HPDE6-E6E7 (cell line): ENCODE measurements at regions not wholly inside any gene's neighbourhood (a gene's known extent, or its start where the extent isn't known, plus 50 kb on each side); places are given as distances from the start of the nearest gene placed in this dataset.

Source experiments
- DNase-seq: peaks from one replicate; pipeline ENCODE4 v3.0.0; 2011; ENCODE audit warnings: missing footprints; ENCODE audit errors: extremely low spot score

DNA sequence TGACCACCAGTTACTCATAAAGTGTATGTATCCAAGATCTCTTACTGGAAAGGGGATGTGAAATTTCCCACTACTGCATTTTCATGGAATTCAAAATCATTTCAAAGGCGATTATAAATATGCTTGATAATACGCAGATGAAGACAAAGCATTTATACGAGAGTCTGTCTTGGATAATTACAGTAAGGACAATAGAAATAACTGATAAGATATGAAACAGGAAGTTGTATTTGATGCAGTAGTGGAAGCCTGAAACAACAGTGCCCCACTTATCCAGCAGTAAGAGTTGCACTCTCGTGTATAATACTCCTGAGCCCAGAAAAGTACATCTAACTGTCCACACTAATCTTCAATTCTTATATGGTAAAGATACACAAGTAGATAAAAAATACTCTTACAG lies 188.7 kb upstream of the POU5F2 start:
- DNase-seq, result no peak

- no peak for DNase-seq
Measured at GRCh38 chr5:93929131-93929530, 187.7 kb upstream of the POU5F2 start.

- no peak for DNase-seq
Measured at GRCh38 chr5:93926831-93927620, 185.6 kb upstream of the POU5F2 start.

DNA sequence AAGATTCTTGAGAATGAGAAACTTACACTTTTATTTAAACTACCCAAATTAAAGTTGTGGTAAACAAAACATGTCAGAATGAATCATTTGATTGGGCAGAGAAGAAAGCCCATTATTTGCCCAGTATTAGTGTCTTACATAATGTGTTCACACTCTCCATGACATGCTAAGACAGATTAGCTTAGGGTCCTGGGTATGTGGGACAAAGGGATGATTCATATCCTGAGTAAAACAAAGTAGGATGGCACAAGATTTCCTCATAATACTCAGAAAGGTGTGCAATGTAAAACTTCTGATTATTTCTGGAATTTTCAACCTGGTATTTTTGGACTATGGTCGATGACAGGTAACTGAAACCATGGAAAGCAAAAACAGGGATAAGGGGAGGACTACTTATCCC lies 183.9 kb upstream of the POU5F2 start:
- peak; percentile 60 for DNase-seq

DNA sequence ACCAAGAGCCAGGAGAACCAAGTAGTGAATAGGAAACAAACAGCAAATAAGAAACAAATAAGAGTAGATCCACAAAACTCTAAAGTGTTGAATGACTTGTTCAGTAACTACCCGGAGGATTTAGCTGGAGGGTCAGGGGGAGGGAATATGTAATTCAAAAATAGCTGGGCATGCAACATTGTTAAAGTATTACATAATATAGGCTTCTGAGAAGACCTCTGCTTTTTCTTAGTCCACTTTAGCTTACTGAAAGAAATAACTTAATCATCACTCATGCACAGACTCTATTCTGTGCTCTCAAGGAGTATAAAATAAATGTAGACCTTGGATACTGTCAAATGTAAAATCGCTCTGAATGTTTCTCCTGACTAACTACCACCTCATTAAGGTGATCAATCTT lies 183.2 kb upstream of the POU5F2 start:
- DNase-seq, result peak; percentile 7

GRCh38 chr5:93922551-93922950 lies 181.2 kb upstream of the POU5F2 start:
- DNase-seq, result no peak

DNA sequence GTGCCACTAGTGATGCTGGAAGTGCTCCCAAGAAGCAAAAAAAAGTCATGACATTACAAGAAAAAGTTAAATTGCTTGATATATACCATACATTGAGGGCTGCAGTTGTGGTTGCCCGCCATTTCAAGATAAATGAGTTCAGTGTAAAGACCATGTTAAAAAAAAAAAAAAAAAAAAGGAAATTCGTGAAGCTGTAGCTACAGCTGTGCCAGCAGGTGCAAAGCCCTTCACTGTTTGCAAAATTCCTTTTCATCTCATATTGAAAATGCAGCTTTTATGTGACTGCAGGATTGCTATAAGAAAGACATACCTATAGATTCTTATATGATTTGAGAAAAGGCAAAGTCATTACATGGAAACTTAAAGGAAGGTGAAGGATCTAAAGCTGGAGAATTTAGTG lies 179.6 kb upstream of the POU5F2 start:
- DNase-seq, result no peak

DNA sequence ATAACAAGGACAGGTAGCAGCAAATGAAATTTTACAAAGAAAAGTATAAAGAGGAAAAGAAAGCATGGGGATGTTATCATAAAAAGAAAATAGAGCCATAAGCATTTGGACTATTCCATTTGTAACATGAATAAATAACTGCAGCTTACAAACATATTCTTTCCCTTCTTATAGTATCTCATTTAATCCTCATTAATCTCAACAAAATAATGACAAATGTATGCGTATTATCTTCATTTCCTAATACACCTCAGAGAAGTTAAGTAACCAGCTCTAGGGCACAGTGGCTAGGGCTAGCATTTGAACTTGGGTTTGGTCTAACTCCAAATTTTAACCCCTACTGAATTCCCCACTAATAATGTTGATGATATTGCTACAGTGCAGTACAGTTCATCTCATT lies 175.5 kb upstream of the POU5F2 start:
- no peak for DNase-seq

DNA sequence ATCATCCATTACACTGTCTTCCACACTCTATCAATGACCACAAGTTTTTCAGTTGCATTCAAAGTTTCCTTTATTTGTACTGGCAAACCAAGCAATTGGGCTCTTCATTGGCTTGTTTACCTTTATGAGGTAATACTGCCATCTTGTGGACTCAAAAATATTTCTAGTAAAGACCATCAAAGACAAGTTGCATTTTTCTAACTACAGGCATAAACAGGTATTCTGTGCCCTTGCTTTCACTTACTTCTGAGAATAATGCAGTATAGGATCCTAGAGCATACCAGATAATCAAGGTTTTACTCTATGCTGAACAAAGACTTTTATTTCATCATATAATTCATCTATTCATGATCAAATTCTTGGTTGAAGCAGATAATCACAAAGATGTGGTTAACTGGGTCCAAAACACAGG lies 173.7 kb upstream of the POU5F2 start:
- DNase-seq, result no peak

DNA sequence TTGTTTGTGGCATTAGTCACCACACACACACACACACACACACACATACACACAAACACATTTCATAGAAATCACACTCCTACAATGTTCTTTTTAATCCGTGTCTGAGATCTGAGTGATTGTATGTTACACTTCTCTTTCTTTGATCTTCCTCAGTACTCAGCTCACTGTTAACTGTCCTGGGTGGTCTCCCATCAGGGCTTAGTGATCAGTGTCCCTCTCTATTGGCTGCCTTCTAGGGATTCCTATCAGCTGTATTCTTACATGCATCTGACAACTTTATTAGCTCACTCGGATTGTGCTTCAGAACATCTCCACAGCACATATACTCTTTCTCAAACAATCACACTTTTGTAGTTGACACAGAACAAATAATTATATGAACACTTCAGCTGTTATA lies 170.2 kb upstream of the POU5F2 start:
- no peak for DNase-seq

GRCh38 chr5:93909356-93909755 lies 168.0 kb upstream of the POU5F2 start:
- DNase-seq, result no peak

- no peak for DNase-seq
Measured at GRCh38 chr5:93904917-93905316, 163.5 kb upstream of the POU5F2 start.

GRCh38 chr5:93902288-93902687 lies 160.9 kb upstream of the POU5F2 start:
- no peak for DNase-seq

DNA sequence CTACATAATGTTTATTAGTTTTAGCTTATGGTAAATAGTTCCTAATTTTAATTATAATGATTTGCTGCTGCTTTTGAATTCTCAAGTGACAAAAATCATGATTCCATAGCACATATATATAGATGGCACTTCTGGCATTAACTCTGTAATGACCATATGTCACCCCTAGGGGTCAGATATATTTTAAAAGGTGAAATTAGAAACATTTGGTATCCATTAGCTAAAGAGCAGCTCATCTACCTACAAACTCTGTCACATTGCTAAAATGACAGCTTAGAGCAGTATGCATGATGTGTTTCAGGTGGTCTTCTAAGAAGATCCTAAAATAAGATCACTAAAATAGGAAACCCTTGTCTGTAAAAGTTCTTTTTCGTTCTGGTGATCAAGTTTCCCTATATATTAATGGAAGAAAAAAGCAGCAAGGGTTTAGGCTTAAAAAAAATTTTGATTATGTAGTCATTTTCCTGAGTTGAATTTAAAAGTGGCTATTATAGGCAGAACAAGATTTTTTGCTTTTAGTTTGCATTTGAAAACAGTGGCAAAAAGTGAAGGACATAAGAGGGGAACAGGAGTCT lies 157.7 kb upstream of the POU5F2 start:
- peak; percentile 1 for DNase-seq

DNA sequence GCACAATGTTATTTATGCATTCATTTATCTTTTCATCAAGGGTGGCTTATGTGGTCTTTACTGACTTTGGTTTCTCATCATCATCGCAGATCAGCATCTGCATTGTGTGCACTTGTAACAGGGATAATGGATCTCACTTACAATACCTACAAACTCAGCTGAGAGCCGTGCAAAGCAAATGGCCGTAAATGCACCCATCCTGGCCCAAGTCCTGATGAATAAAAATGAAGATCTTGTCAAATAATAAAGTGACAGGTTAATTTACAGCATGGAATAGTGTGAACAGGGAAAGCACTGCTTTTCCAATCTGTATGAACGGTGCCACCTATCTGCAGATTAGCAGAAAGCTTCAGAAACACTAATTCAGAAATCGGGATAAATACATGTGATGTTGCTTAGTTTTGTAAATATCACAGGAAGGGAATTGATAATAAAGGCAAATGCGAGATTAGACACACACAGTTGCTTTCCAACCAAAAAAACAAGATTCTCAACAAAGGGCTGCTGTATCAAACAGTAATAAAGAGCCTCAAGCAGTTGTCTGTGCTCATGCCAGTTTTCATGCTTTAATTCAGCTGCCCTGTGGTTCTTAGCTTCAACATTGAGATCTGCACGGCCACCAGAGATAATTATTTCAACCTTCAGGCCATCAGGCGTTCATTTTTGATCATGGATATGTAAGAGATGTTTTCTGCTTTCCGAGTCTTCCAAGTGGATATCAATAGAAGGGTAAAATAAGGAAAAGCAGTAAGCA lies 153.4 kb upstream of the POU5F2 start:
- no peak for DNase-seq

- no peak for DNase-seq
Measured at GRCh38 chr5:93893075-93893474, 151.7 kb upstream of the POU5F2 start.

- DNase-seq, result no peak
Measured at GRCh38 chr5:93892481-93892880, 151.1 kb upstream of the POU5F2 start.

- no peak for DNase-seq
Measured at GRCh38 chr5:93891491-93892480, 150.4 kb upstream of the POU5F2 start.

DNA sequence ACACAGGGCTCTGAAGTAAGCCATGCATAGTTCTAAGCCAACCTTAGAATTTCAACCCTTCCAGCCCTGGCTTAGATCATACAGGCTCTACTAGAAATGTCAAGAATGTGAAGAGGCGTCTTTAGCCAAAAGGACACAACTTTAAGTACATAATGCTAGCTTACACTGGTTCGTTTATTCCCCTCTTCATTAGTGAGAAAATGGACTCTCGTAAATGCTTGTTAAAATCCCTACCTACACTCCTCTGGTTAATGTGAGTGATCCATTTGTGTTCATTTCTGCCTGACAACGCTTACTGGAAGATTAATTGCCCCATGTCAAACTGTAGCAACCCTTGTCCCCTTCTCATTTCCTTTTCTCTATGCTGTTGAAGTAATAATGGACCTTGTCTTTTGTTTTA lies 149.3 kb upstream of the POU5F2 start:
- DNase-seq, result no peak

DNA sequence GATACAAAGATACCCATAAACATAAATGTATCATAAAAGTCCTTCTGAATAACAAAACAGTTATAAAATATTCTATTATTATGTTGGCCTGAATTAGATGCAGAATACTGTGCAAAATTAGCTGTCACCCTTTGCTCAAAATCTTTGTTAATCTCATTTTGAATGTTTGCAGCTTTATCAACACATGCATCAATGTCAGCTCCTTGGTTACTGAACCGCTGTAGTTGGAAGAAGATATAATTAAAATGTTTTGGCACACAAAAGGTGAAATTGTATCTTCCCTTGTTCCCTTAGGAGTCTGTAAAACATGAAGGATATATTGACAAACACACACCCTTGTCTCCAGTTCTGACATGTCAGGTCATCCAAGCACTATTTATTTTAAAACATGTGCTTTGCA lies 146.3 kb upstream of the POU5F2 start:
- DNase-seq, result no peak

- no peak for DNase-seq
Measured at GRCh38 chr5:93886917-93887361, 145.5 kb upstream of the POU5F2 start.
